ENCODE measurements at regions not wholly inside any gene's neighbourhood (a gene's known extent, or its start where the extent isn't known, plus 50 kb on each side); places are given as distances from the start of the nearest gene placed in this dataset.

- ATAC-seq, result no peak
- Histone ChIP-seq H3K9me2 (ENCODE audit: insufficient read depth) (no peaks in the 10 kb centered on the region), H3K27ac (ENCODE audit: low read depth, low read length) (no peak overlapping the region), H3K9ac (ENCODE audit: low read length) (no peak overlapping the region), H3K27me3 (ENCODE audit: insufficient read depth, low read length) (no peaks in the 10 kb centered on the region), H3K79me2 (ENCODE audit: insufficient read depth, low read length) (no peaks in the 10 kb centered on the region), H2AFZ (ENCODE audit: low read depth, low read length, poor library complexity, severe bottlenecking) (no peak overlapping the region), H4K20me1 (ENCODE audit: insufficient read depth) (no peaks in the 10 kb centered on the region), H3K4me3 (replicated peaks in 1 of 2; ENCODE audit: low read depth in 1 of 2, low read length in 2 of 2) (no peak overlapping the region), H3K36me3 (ENCODE audit: control insufficient read depth in 1 of 2, insufficient read depth in 2 of 2, low read length in 2 of 2) (no peaks in the 10 kb centered on the region), H3K4me2 (ENCODE audit: low read length) (no peak overlapping the region), H3K4me1 (ENCODE audit: control insufficient read depth in 1 of 2, insufficient read depth in 2 of 2, low read length in 2 of 2) (no peaks in the 10 kb centered on the region), H3K9me3 (ENCODE audit: control insufficient read depth in 1 of 2, insufficient read depth in 1 of 2, low read depth in 1 of 2, low read length in 2 of 2) (peaks cover 13 to 16% of the 10 kb centered on the region in 2 experiments; a peak in 2 of 4 replicates)
- RAD21 ChIA-PET (ENCODE audit: low non-redundant PET in 1 of 2, low total read pairs in 2 of 2, uncharacterized antibody in 2 of 2, unreplicated experiment in 2 of 2), result no interaction called here
- POLR2A ChIA-PET, result no interaction called here
- CTCF ChIA-PET, result no interaction called here
- no peak for DNase-seq (ENCODE audit: low read depth, low spot score)
- intact Hi-C loops (cut with micrococcal nuclease), result no loop called here
- BruUV-seq (replicated peaks), result no TSS peak
- TF ChIP-seq RAD21 (IDR thresholded peaks at IDR 0.05; ENCODE audit: low read depth) (no peak), ELF1 (IDR thresholded peaks at IDR 0.05; ENCODE audit: borderline replicate concordance, low read depth) (no peak), SRF (IDR thresholded peaks at IDR 0.05; ENCODE audit: low read depth) (no peak), POLR2AphosphoS5 (IDR thresholded peaks at IDR 0.05; ENCODE audit: low read depth, low read length) (no peak), EGR1 (IDR thresholded peaks at IDR 0.05; ENCODE audit: low read depth) (no peak), EZH2phosphoT487 (IDR thresholded peaks at IDR 0.05; ENCODE audit: borderline replicate concordance) (no peak), ZNF274 (IDR thresholded peaks at IDR 0.05; ENCODE audit: low read depth, low read length) (no peak), TCF7L2 (IDR thresholded peaks at IDR 0.05; ENCODE audit: borderline replicate concordance, extremely low read depth, insufficient read depth, insufficient read length) (no peak), JUND (IDR thresholded peaks at IDR 0.05) (no peak), POLR2A (IDR thresholded peaks at IDR 0.05; ENCODE audit: borderline replicate concordance, extremely low read depth, insufficient read depth, insufficient read length) (no peak), CEBPB (IDR thresholded peaks at IDR 0.05; ENCODE audit: low read depth) (no peak), EZH2 (IDR thresholded peaks at IDR 0.05) (no peak), SP1 (IDR thresholded peaks at IDR 0.05; ENCODE audit: low read depth) (no peak), FOSL1 (IDR thresholded peaks at IDR 0.05; ENCODE audit: low read depth) (no peak), MAX (IDR thresholded peaks at IDR 0.05) (no peak), YY1 (IDR thresholded peaks at IDR 0.05; ENCODE audit: extremely low read depth, insufficient replicate concordance, low read depth, low read length) (no peak)
- TF ChIP-seq, protein P1, sequence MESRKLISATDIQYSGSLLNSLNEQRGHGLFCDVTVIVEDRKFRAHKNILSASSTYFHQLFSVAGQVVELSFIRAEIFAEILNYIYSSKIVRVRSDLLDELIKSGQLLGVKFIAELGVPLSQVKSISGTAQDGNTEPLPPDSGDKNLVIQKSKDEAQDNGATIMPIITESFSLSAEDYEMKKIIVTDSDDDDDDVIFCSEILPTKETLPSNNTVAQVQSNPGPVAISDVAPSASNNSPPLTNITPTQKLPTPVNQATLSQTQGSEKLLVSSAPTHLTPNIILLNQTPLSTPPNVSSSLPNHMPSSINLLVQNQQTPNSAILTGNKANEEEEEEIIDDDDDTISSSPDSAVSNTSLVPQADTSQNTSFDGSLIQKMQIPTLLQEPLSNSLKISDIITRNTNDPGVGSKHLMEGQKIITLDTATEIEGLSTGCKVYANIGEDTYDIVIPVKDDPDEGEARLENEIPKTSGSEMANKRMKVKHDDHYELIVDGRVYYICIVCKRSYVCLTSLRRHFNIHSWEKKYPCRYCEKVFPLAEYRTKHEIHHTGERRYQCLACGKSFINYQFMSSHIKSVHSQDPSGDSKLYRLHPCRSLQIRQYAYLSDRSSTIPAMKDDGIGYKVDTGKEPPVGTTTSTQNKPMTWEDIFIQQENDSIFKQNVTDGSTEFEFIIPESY (IDR thresholded peaks at IDR 0.05; ENCODE audit: extremely low read depth, insufficient replicate concordance, low read length), result no peak
- TF ChIP-seq, protein P2, sequence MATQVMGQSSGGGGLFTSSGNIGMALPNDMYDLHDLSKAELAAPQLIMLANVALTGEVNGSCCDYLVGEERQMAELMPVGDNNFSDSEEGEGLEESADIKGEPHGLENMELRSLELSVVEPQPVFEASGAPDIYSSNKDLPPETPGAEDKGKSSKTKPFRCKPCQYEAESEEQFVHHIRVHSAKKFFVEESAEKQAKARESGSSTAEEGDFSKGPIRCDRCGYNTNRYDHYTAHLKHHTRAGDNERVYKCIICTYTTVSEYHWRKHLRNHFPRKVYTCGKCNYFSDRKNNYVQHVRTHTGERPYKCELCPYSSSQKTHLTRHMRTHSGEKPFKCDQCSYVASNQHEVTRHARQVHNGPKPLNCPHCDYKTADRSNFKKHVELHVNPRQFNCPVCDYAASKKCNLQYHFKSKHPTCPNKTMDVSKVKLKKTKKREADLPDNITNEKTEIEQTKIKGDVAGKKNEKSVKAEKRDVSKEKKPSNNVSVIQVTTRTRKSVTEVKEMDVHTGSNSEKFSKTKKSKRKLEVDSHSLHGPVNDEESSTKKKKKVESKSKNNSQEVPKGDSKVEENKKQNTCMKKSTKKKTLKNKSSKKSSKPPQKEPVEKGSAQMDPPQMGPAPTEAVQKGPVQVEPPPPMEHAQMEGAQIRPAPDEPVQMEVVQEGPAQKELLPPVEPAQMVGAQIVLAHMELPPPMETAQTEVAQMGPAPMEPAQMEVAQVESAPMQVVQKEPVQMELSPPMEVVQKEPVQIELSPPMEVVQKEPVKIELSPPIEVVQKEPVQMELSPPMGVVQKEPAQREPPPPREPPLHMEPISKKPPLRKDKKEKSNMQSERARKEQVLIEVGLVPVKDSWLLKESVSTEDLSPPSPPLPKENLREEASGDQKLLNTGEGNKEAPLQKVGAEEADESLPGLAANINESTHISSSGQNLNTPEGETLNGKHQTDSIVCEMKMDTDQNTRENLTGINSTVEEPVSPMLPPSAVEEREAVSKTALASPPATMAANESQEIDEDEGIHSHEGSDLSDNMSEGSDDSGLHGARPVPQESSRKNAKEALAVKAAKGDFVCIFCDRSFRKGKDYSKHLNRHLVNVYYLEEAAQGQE (IDR thresholded peaks at IDR 0.05; ENCODE audit: low read depth), result no peak
These were observed 512.9 kb upstream of the SGO1 start for GRCh38 chr3:20698896-20699295.

Measured in HCT116 (cell line).